B cell (primary cell): ENCODE measurements at regions not wholly inside any gene's neighbourhood (a gene's known extent, or its start where the extent isn't known, plus 50 kb on each side); places are given as distances from the start of the nearest gene placed in this dataset.

Experiments used
- ATAC-seq: fragments of 200-7000 bp; cut with Tn5 transposase; one replicate; pipeline ENCODE4 v1.10.0; 2021; ENCODE audit warnings: low read depth, mild to moderate bottlenecking, moderate number of reproducible peaks, moderate library complexity
- CTCF ChIA-PET: fragments of 350-600 bp; sonication (Branson Sonifier 250); formaldehyde crosslinking; loops from one replicate; lab custom pipeline; 2021; ENCODE audit warnings: antibody characterized with exemption, inconsistent platforms; lab: Charles Lee
- POLR2A ChIA-PET: fragments of 350-600 bp; sonication (Branson Sonifier 250); formaldehyde crosslinking; loops from one replicate; lab custom pipeline; 2021; ENCODE audit warnings: antibody characterized with exemption; lab: Charles Lee
- DNase-seq: peaks from one replicate; pipeline ENCODE4 v3.0.0; 2013
- H2AFZ ChIP-seq: 2 replicates; pipeline ENCODE4 v1.6.1; 2012; ENCODE audit warnings: mild to moderate bottlenecking, low read depth, low read length; ENCODE audit not compliant: insufficient read depth, poor library complexity, severe bottlenecking
- H3K27ac ChIP-seq, 2 donors: 1 replicate in 1 of 2; 2 replicates in 1 of 2; pipeline ENCODE4 v1.5.1; 2012 to 2013; ENCODE audit warnings: low read length in 2 of 2, mild to moderate bottlenecking in 2 of 2, moderate library complexity in 1 of 2
- H3K27me3 ChIP-seq, 4 experiments: fragments of 200-600 bp in 1 of 4; sonication (generic) in 1 of 4; replicated peaks in 1 of 4; 1 replicate in 2 of 4; 2 replicates in 2 of 4; pipeline versions ENCODE4 v1.6.1 to v1.7.0; 2013 to 2016; ENCODE audit warnings: low read length in 3 of 4, mild to moderate bottlenecking in 2 of 4, mixed read lengths in 1 of 4, moderate library complexity in 1 of 4; ENCODE audit not compliant: insufficient read depth in 4 of 4, control insufficient read depth in 3 of 4; ENCODE audit errors: control extremely low read depth in 1 of 4
- H3K36me3 ChIP-seq, 2 experiments: replicated peaks in 1 of 2; 1 replicate in 1 of 2; 2 replicates in 1 of 2; pipeline versions ENCODE4 v1.6.1 to v1.7.1; 2013; ENCODE audit warnings: low read length in 1 of 2; ENCODE audit not compliant: insufficient read depth in 2 of 2, control insufficient read depth in 1 of 2; ENCODE audit errors: control extremely low read depth in 1 of 2, extremely low read depth in 1 of 2
- H3K4me1 ChIP-seq, 2 donors: fragments of 200-600 bp in 1 of 2; sonication (generic) in 1 of 2; 1 replicate in 1 of 2; 2 replicates in 1 of 2; pipeline versions ENCODE4 v1.5.1 to v1.6.1; 2013 to 2017; ENCODE audit warnings: low read length in 2 of 2; ENCODE audit not compliant: control insufficient read depth in 2 of 2, insufficient read depth in 2 of 2
- H3K4me2 ChIP-seq: replicated peaks from 2 replicates; pipeline ENCODE3; 2012; ENCODE audit warnings: mild to moderate bottlenecking, low read depth, low read length; ENCODE audit not compliant: poor library complexity, severe bottlenecking
- H3K4me3 ChIP-seq, 5 experiments: fragments of 200-600 bp in 1 of 5; sonication (generic) in 1 of 5; 1 replicate in 3 of 5; 2 replicates in 2 of 5; pipeline versions ENCODE4 v1.5.1 to v1.7.0; 2011 to 2016; ENCODE audit warnings: low read length in 4 of 5, mild to moderate bottlenecking in 4 of 5, low read depth in 2 of 5, control low read depth in 1 of 5, moderate library complexity in 1 of 5; ENCODE audit not compliant: insufficient read depth in 1 of 5; ENCODE audit errors: control extremely low read depth in 1 of 5, extremely low read depth in 1 of 5
- H3K79me2 ChIP-seq: fragments of 200-600 bp; sonication (generic); one replicate; pipeline ENCODE4 v1.6.0; 2016; ENCODE audit warnings: low read length; ENCODE audit not compliant: control insufficient read depth, insufficient read depth
- H3K9ac ChIP-seq: fragments of 200-600 bp; sonication (generic); 2 replicates; pipeline ENCODE4 v1.6.1; 2017; ENCODE audit warnings: mild to moderate bottlenecking, low read length, moderate library complexity
- H3K9me3 ChIP-seq, 3 donors: one replicate each; pipeline versions ENCODE4 v1.6.1 to v1.7.1; 2013; ENCODE audit warnings: low read length in 2 of 3; ENCODE audit not compliant: control insufficient read depth in 2 of 3, insufficient read depth in 1 of 3; ENCODE audit errors: control extremely low read depth in 1 of 3
- H4K20me1 ChIP-seq: 2 replicates; pipeline ENCODE4 v1.6.0; 2012; ENCODE audit warnings: mild to moderate bottlenecking, low read length; ENCODE audit not compliant: insufficient read depth, control insufficient read depth, poor library complexity, severe bottlenecking
- H3K27ac Mint-ChIP-seq: one replicate; pipeline ENCODE4 v1.8.0; 2021; ENCODE audit warnings: mixed read lengths
- H3K27me3 Mint-ChIP-seq: one replicate; pipeline ENCODE4 v1.8.0; 2021; ENCODE audit warnings: mixed read lengths
- H3K4me1 Mint-ChIP-seq: one replicate; pipeline ENCODE4 v1.8.0; 2021; ENCODE audit warnings: mixed read lengths
- H3K4me3 Mint-ChIP-seq: one replicate; pipeline ENCODE4 v1.8.0; 2021; ENCODE audit warnings: mixed read lengths
- H3K9me3 Mint-ChIP-seq: one replicate; pipeline ENCODE4 v1.8.0; 2022; ENCODE audit warnings: mixed read lengths; ENCODE audit not compliant: insufficient read depth
- EZH2 ChIP-seq: IDR thresholded peaks from 2 replicates; pipeline ENCODE4 v1.6.1; 2012; ENCODE audit warnings: borderline replicate concordance, low read depth, mild to moderate bottlenecking, moderate library complexity, low read length; ENCODE audit not compliant: insufficient read depth, poor library complexity, severe bottlenecking
- WGBS: methylation state at CpG from one replicate; pipeline ENCODE4 v1.1.5; 2013; ENCODE audit warnings: missing lambda C conversion rate; ENCODE audit not compliant: insufficient coverage; 5-methylcytosine and 5-hydroxymethylcytosine counted together
- intact Hi-C: fragments of 100-400 bp; cut with micrococcal nuclease; formaldehyde crosslinking; loops from one replicate; pipeline ENCODE4 v1.10.0; 2022
- TF ChIP-seq, protein P1 (sequence below): fragments of 200-600 bp; IDR thresholded peaks from one replicate; pipeline ENCODE4 v1.8.0; 2022; ENCODE audit warnings: antibody characterized with exemption, mild to moderate bottlenecking

DNA sequence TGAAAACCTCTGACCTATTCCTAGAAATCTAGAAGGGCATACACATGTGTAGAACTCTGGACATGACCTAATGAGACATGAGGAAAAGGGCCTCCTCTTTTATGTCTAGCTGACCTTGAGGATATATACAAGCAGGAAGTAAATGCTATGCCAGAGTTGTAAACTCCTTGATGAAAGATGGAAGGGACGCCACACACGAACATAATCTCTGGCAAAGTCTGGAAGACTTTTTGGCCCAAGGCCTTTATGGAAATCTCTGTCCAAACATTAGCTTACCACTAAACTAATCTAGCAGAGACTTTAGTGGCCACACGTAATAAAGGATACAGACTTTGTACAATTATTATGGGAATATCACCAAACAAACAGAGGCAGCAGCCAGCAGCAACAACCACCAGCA, 138.1 kb upstream of the THSD7A start:
- Histone ChIP-seq H3K4me1 (no peaks in the 10 kb centered on the region), H3K4me3 (no peak overlapping the region), H3K27me3 (no peaks in the 10 kb centered on the region), H3K9ac (no peak overlapping the region), H2AFZ (no peak overlapping the region), H4K20me1 (no peaks in the 10 kb centered on the region), H3K36me3 (no peaks in the 10 kb centered on the region), H3K9me3 (no peaks in the 10 kb centered on the region), H3K79me2 (no peaks in the 10 kb centered on the region), H3K4me2 (no peak overlapping the region), H3K27ac (no peak overlapping the region)
- intact Hi-C loops: no loop called here
- DNase-seq: no peak
- POLR2A ChIA-PET: no interaction called here
- TF ChIP-seq, protein P1, sequence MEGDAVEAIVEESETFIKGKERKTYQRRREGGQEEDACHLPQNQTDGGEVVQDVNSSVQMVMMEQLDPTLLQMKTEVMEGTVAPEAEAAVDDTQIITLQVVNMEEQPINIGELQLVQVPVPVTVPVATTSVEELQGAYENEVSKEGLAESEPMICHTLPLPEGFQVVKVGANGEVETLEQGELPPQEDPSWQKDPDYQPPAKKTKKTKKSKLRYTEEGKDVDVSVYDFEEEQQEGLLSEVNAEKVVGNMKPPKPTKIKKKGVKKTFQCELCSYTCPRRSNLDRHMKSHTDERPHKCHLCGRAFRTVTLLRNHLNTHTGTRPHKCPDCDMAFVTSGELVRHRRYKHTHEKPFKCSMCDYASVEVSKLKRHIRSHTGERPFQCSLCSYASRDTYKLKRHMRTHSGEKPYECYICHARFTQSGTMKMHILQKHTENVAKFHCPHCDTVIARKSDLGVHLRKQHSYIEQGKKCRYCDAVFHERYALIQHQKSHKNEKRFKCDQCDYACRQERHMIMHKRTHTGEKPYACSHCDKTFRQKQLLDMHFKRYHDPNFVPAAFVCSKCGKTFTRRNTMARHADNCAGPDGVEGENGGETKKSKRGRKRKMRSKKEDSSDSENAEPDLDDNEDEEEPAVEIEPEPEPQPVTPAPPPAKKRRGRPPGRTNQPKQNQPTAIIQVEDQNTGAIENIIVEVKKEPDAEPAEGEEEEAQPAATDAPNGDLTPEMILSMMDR: no peak
- no peak for TF ChIP-seq EZH2
- WGBS: 90% methylated on average over 2 of the region's 3 CpGs
- H3K4me3 Mint-ChIP-seq: no peak overlapping the region
- peaks cover 6% of the 10 kb centered on the region for H3K9me3 Mint-ChIP-seq
- no peak for ATAC-seq
- H3K27me3 Mint-ChIP-seq: no peaks in the 10 kb centered on the region
- H3K27ac Mint-ChIP-seq: no peak overlapping the region
- CTCF ChIA-PET: no interaction called here
- H3K4me1 Mint-ChIP-seq: no peaks in the 10 kb centered on the region

- H3K79me2 ChIP-seq: no peaks in the 10 kb centered on the region
- no peak overlapping the region for H3K4me3 ChIP-seq
- H2AFZ ChIP-seq: no peak overlapping the region
- no peak overlapping the region for H3K4me2 ChIP-seq
- H3K27ac ChIP-seq: no peak overlapping the region
- ChIA-PET CTCF (no interaction called here), POLR2A (no interaction called here)
- H3K9ac ChIP-seq: no peak overlapping the region
- H3K4me1 ChIP-seq: no peaks in the 10 kb centered on the region
- Mint-ChIP-seq H3K4me1 (no peaks in the 10 kb centered on the region), H3K9me3 (peaks cover 8% of the 10 kb centered on the region), H3K4me3 (no peak overlapping the region), H3K27me3 (no peaks in the 10 kb centered on the region), H3K27ac (no peak overlapping the region)
- TF ChIP-seq, protein P1: no peak
- no peak for TF ChIP-seq EZH2
- ATAC-seq: no peak
- DNase-seq: no peak
- intact Hi-C loops: no loop called here
- H3K9me3 ChIP-seq: peaks cover 0 to 2% (median 0%) of the 10 kb centered on the region in 3 donors
- no peaks in the 10 kb centered on the region for H3K27me3 ChIP-seq
- no peaks in the 10 kb centered on the region for H4K20me1 ChIP-seq
- no peaks in the 10 kb centered on the region for H3K36me3 ChIP-seq
Observed at GRCh38 chr7:11985376-11985775, 153.4 kb upstream of the THSD7A start.
